Testis (tissue), 2 donors: ENCODE measurements at regions not wholly inside any gene's neighbourhood (a gene's known extent, or its start where the extent isn't known, plus 50 kb on each side); places are given as distances from the start of the nearest gene placed in this dataset.

Source experiments
- CTCF ChIP-seq, 3 experiments: fragments of 450-650 bp in 2 of 3; fragments of 200-600 bp in 1 of 3; sonication (generic) in 1 of 3; IDR thresholded peaks; one replicate each; pipeline ENCODE4 v1.5.1; 2016 to 2019; ENCODE audit warnings: antibody characterized with exemption in 3 of 3, mild to moderate bottlenecking in 2 of 3, moderate library complexity in 1 of 3
- POLR2A ChIP-seq: fragments of 450-650 bp; IDR thresholded peaks from one replicate; pipeline ENCODE4 v1.6.1; 2017; ENCODE audit warnings: antibody characterized with exemption, mild to moderate bottlenecking, moderate library complexity

GRCh38 chr20:19017104-19017690, 195.2 kb upstream of the SLC24A3 start:
- TF ChIP-seq POLR2A (no peak), CTCF (IDR thresholded peaks at IDR 0.05) (no peak)
